ENCODE measurements at regions not wholly inside any gene's neighbourhood (a gene's known extent, or its start where the extent isn't known, plus 50 kb on each side); places are given as distances from the start of the nearest gene placed in this dataset.

GRCh38 chr22:33971561-33971961, 51.3 kb upstream of the LARGE1 start:
- no peak for DNase-seq (ENCODE audit: low read depth)
- TF ChIP-seq CTCF (conservative IDR thresholded peaks at IDR 0.05; ENCODE audit: control insufficient read depth, insufficient read depth, low read depth, low read length) = no peak
- no peak overlapping the region for H3K4me3 ChIP-seq (ENCODE audit: control insufficient read depth, low read depth, low read length)

- no peak for DNase-seq (ENCODE audit: low read depth)
- no peak overlapping the region for H3K4me3 ChIP-seq (ENCODE audit: control insufficient read depth, low read depth, low read length)
- TF ChIP-seq CTCF (conservative IDR thresholded peaks at IDR 0.05; ENCODE audit: control insufficient read depth, insufficient read depth, low read depth, low read length) = no peak
These were observed 55.6 kb upstream of the LARGE1 start for GRCh38 chr22:33975841-33976240.

GRCh38 chr22:33983558-33983957, 63.3 kb upstream of the LARGE1 start:
- no peak overlapping the region for H3K4me3 ChIP-seq (ENCODE audit: control insufficient read depth, low read depth, low read length)
- no peak for TF ChIP-seq CTCF (conservative IDR thresholded peaks at IDR 0.05; ENCODE audit: control insufficient read depth, insufficient read depth, low read depth, low read length)
- DNase-seq (ENCODE audit: low read depth) = no peak

GRCh38 chr22:33984211-33984610, 63.9 kb upstream of the LARGE1 start:
- H3K4me3 ChIP-seq (ENCODE audit: control insufficient read depth, low read depth, low read length) = no peak overlapping the region
- no peak for TF ChIP-seq CTCF (conservative IDR thresholded peaks at IDR 0.05; ENCODE audit: control insufficient read depth, insufficient read depth, low read depth, low read length)
- no peak for DNase-seq (ENCODE audit: low read depth)

GRCh38 chr22:33984656-33985285, 64.5 kb upstream of the LARGE1 start:
- no peak for DNase-seq (ENCODE audit: low read depth)
- no peak overlapping the region for H3K4me3 ChIP-seq (ENCODE audit: control insufficient read depth, low read depth, low read length)
- TF ChIP-seq CTCF (conservative IDR thresholded peaks at IDR 0.05; ENCODE audit: control insufficient read depth, insufficient read depth, low read depth, low read length) = no peak

- no peak for TF ChIP-seq CTCF (conservative IDR thresholded peaks at IDR 0.05; ENCODE audit: control insufficient read depth, insufficient read depth, low read depth, low read length)
- DNase-seq (ENCODE audit: low read depth) = no peak
- H3K4me3 ChIP-seq (ENCODE audit: control insufficient read depth, low read depth, low read length) = no peak overlapping the region
These were observed 65.2 kb upstream of the LARGE1 start for GRCh38 chr22:33985506-33985905.
